GM19351 (cell line): ENCODE measurements at regions not wholly inside any gene's neighbourhood (a gene's known extent, or its start where the extent isn't known, plus 50 kb on each side); places are given as distances from the start of the nearest gene placed in this dataset.
"Not testable (repeated sequence)": the region's sequence is repeated elsewhere in the genome, so short reads cannot be mapped to it uniquely, and the experiment has no call there.

ENCODE experiments used
- ATAC-seq: cut with Tn5 transposase; IDR thresholded peaks from one replicate; pipeline ENCODE4 v1.9.1; 2021; ENCODE audit warnings: mild to moderate bottlenecking, moderate library complexity; ENCODE audit not compliant: unreplicated experiment

DNA sequence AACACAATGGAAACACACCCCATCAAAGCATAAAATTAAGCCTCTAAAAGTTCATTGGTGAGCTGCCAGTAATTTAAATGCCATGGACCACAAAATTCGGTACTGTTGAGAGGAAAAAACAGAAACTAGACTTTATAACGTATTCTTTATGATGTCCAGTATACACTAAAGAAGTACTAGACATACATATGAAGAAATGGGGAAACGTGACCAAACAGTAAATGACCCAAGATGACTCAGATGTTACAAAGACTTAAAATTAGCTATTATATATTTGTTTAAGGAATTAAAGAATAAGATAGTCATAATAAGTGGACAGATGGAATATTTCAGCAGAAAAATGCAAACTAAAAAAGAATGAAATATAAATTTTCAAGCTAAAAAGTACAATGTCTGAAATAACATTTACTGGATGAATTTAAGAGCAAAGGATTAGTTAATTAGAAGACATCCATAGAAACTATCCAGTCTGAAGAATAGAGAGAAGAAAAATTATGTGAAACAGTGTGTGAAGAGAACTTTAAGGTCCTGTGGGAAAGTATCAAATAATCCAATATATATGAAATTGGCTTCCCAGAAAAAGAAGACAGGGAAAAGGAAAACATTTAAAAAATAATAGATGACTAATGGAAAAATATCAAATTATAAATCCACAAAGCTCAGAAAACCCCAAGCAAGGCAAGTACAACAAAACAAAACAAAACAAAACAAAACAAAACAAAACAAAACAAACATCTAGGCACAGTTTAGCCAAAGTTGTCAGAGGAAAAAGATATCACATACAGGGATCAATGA, 69.4 kb downstream of the SAMD9 start:
- ATAC-seq = no peak

- ATAC-seq = no peak
Measured at GRCh38 chr7:93047514-93048099, 70.2 kb downstream of the SAMD9 start.

DNA sequence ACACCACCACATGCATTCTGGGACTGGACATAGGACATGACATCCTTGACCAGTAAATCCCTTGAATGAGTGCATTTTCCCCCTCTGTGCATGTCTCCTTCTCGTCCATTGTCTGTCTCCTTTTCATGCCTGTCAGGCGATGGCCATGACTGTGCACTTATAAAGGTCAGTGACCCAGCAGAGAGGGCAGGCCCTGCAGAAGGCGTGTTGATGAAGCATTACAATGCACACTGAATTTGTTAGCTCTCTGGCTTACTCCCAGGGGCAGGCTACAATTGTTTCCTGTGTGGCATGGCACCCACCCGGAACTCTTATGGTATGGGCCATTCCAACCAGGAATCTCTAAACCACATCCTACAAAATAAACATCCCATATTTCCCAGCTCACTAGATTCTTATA, 71.1 kb downstream of the SAMD9 start:
- ATAC-seq = no peak

DNA sequence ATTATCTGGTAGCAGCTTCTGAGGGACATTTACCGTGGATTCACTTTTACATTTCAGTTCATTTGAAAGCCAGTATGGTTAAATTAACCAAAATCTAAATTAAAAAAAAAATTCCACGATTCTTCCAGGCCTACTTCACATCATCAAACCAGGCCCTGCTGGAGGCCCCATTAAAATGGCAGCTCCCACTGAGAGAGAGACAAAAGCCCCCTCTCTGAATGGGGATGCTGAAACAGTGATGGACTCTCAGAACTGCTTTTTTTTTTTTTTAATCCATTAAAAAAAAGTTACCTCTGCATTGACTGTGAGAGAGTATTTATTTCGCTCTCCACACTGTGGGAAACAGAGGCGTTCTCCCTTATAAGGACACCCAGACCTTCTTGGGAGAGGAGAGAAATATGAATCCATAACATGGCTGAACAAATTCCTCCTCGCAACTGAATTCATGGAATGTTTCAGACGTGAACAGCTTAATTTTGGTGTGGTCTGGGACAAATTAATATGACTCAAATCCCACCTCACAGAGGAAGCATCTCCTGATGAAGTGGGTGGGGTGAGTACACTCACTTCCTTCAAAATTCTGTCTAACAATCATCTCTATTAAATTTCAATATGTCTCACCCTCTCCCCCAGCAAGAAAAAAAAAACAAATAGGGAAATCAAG, 73.5 kb downstream of the SAMD9 start:
- no peak for ATAC-seq

DNA sequence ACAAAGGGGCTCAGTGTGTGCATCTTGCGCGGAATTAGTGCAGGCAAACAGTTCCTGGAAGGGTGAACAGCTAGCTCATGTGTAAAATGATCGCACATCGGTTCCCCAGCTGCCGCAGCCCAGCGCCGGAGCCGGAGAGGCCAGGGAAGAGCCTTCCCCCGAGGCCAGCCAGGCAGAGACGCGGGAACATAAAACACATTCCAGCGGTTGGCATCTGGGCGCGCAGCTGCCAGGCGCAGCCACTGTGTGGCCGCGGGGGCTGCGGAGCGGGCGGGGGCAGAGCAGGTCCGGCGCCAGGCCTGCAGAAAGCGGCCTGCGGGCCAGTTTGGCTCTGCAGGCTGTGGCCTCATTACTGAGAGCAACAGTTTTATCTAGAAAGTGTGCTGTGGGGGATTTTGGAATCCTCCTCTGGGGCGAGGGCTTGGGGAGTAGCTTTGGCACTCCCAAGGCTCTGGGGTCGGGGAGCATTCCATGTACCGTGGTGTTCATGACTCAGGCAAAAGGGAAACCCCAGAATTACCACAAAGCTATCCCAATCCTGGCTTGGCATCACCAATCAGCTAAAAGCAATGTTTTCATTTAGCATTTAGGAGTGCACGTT, 74.3 kb downstream of the SAMD9 start:
- no peak for ATAC-seq

GRCh38 chr7:93040355-93040754, 77.4 kb downstream of the SAMD9 start:
- ATAC-seq = no peak

DNA sequence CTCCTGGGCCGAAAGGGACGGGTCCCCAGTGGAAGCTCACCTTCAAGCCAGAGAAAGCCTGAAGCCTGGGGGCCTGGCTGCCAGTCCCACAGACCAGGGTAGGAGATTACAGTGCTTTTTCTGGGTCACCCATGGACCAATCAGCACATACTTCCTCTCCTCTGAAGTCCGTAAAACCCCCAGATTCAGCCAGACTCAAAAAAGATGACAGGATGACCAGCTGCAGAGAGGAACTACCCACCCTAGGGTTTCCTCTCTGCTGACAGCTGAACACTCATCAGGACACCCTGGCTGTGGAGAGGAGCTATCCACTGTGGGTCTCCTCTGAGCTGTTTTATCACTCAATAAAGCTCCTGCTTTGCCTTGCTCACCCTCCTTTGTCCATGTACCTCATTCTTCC, 78.0 kb downstream of the SAMD9 start:
- ATAC-seq = no peak

DNA sequence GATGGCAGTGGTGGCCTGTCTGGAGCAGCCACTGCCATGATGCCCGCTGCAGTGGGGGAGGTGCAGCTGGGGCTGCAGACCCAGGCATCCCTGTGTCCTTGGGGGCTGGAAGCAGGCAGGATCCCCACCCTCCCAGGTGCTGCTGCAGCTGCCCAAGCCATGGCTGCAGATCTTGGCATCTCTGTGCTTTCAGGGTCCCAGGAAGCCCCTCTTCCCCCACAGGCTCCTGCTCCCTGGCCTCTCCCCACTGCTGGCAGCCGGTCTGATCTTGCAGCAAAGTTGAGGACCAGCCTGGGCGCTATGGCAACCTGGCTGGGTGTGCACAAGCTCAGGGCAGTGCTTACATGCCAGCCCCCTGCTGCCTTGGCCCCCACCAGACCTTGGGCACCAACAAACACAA, 78.5 kb downstream of the SAMD9 start:
- no peak for ATAC-seq

- ATAC-seq = peak; percentile 94
Measured at GRCh38 chr7:93036807-93037206, 81.0 kb downstream of the SAMD9 start.

- ATAC-seq = no peak
Measured at GRCh38 chr7:93036149-93036640, 81.6 kb downstream of the SAMD9 start.

- no peak for ATAC-seq
Measured at GRCh38 chr7:93031795-93032194, 86.0 kb downstream of the SAMD9 start.

DNA sequence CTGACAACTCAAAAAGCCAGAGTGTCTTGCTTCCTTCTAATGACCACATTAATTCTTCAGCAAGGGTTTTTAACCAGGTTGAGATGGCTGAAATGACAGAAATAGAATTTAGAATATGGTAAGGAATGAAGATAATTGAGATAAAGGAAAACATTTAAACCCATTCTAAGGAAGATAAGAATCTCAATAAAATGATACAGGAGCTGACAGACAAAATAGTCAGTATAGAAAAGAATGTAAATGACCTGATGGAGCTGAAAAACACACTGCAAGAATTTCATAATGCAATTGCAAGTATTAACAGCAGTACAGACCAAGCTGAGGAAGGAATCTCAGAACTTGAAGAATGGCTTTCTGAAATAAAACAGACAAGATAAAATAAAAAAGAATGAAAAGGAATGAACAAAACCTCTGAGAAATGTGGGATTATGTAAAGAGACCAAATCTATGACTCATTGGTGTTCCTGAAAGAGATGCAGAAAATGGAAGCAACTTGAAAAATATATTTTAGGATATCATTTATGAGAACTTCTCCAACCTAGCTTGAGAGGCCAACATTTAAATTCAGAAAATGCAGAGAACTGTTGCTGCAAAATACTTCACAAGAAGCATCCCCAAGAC, 87.1 kb downstream of the SAMD9 start:
- no peak for ATAC-seq

GRCh38 chr7:93029056-93029455, 88.7 kb downstream of the SAMD9 start:
- ATAC-seq = no peak

DNA sequence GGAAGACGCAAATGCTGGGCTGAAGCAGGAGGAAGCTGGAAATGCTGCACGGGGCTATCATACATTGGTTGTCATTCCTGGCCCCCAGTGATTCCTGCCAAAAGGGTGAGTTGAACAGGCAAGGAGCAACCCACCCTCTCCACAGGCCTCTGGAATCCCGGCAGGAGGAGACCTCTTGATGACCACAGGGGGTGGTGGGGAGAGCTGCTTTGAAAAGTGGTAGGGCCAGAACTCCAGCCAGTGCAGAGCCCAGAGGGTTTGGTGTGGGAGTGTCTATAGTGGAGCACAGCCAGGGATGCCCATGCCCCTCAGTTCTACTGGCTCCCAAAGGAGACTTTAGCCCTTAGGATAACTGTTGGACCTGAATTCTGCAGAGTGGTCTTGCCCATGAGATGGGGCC, 89.2 kb downstream of the SAMD9 start:
- no peak for ATAC-seq

DNA sequence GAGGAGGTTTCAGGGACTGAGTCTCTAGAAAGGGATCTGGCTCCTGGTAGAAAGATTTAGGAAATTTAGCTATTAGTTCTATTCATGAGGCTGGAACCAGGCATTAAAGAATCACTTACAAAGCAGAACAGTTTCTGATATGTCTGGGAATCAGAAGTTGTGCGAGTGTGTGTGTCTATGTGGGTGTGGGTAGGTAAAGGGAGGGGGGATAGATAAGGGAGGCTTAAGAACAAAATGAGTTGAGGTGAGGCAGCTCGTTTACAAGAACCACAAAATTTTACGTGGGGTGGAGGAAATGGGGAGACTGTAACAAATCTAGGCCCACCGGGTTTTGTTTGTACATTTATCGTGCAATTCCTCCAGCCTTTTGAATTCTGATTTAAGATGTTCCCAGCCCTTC, 90.7 kb downstream of the SAMD9 start:
- ATAC-seq = no peak

- ATAC-seq = no peak
Measured at GRCh38 chr7:93026425-93026824, 91.4 kb downstream of the SAMD9 start.

DNA sequence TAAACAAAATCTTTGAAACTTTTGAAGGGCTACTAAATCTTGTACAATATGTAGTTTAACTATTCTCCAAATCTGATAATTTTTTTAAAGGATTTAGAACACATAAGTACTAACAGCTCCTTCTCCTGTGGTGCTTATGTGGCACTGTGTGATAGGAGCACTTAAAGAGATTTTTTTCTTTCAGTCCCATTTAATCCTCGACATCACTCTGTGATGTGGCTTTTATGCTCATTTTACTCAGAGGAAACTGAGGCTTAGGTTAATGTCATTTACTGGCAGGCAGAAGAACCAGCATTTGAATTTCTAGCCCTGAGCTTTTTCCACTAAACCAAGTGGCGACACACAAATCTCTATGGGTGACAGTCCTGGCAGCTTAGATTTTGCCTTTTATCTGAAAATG, 92.4 kb downstream of the SAMD9 start:
- no peak for ATAC-seq

GRCh38 chr7:93022931-93023478, 94.8 kb downstream of the SAMD9 start:
- ATAC-seq = not testable (repeated sequence)

DNA sequence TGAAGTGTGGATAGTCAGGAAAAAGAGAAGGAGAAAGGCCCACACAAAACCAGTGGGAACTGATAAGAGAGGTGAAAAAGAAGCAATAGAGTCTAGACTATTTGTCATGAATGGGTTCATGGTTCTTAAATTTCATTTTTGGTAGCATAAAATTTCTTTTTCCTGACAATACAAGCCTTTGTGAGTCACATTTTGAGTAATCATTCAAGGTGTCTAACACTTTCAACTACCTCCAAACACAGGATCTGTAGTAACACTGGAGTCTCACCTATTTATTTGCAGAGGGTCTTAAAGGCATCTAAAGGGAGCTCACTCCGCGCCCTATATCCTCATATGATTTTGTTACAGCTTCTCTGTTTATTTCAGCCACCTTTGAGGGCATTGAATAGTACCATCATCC, 96.0 kb downstream of the SAMD9 start:
- no peak for ATAC-seq

GRCh38 chr7:93018716-93019115, 99.1 kb downstream of the SAMD9 start:
- no peak for ATAC-seq
